MM.1S (cell line): ENCODE measurements at regions not wholly inside any gene's neighbourhood (a gene's known extent, or its start where the extent isn't known, plus 50 kb on each side); places are given as distances from the start of the nearest gene placed in this dataset.

ENCODE experiments used
- CTCF ChIP-seq: fragments of 300-600 bp; sonication (generic); IDR thresholded peaks from 2 replicates; pipeline ENCODE4 v1.5.1; 2016; ENCODE audit warnings: antibody characterized with exemption, low read length, mixed read lengths
- EZH2 ChIP-seq: fragments of 300-600 bp; sonication (generic); optimal IDR thresholded peaks from 2 replicates; pipeline ENCODE3; 2017; ENCODE audit warnings: low read depth, mild to moderate bottlenecking, antibody characterized with exemption, low read length, mixed read lengths
- EZH2phosphoT487 ChIP-seq: fragments of 300-600 bp; sonication (generic); IDR thresholded peaks from 2 replicates; pipeline ENCODE4 v1.6.1; 2018; ENCODE audit warnings: antibody characterized with exemption, low read length

- no peak for TF ChIP-seq CTCF
- TF ChIP-seq EZH2, result no peak
- no peak for TF ChIP-seq EZH2phosphoT487
These were observed 90.8 kb upstream of the PIK3CG start for GRCh38 chr7:106774213-106774767.
